ENCODE measurements at regions not wholly inside any gene's neighbourhood (a gene's known extent, or its start where the extent isn't known, plus 50 kb on each side); places are given as distances from the start of the nearest gene placed in this dataset.

DNA sequence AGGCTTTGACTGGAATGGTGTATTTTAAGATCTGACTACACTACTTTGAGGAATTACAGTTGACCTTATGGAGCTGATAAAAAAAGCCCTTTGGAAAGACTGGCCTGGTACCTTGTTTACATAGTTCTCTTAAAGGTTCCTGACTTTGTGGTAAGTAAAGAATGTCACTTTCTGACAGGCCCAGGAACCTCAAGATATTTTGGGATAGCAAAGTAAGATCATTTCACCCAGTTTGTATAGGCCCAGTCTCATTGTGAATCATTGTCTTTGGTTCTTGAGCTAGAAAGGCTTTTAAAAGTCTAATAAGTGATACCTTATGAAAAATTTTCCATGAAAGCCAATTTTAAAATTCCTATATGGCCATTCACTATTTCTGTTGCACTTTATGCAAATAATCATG is 316.3 kb upstream of the LRRTM4 start:
- H3K9me3 ChIP-seq (ENCODE audit: control insufficient read depth, insufficient read depth, low read depth, low read length): no peaks in the 10 kb centered on the region
- H3K27ac ChIP-seq (ENCODE audit: extremely low read depth, low read depth, low read length): no peak overlapping the region
- ChIA-PET POLR2A (no interaction called here), CTCF (no interaction called here)
- H3K36me3 ChIP-seq (ENCODE audit: control insufficient read depth in 2 of 2, insufficient read depth in 1 of 2, low read length in 2 of 2): no peaks in the 10 kb centered on the region
- no peaks in the 10 kb centered on the region for H3K4me1 ChIP-seq (ENCODE audit: control insufficient read depth, insufficient read depth, low read length)
- TF ChIP-seq ZNF146 (tag by site-specific recombination; IDR thresholded peaks at IDR 0.05) (no peak), ZNF473 (tag by site-specific recombination; IDR thresholded peaks at IDR 0.05) (no peak), ZBTB21 (tag by site-specific recombination; IDR thresholded peaks at IDR 0.05) (no peak), GLI4 (tag by site-specific recombination; IDR thresholded peaks at IDR 0.05) (no peak), SP7 (tag by site-specific recombination; IDR thresholded peaks at IDR 0.05) (no peak), ZNF623 (tag by site-specific recombination; IDR thresholded peaks at IDR 0.05) (no peak), BCL11B (tag by site-specific recombination; IDR thresholded peaks at IDR 0.05; ENCODE audit: low read depth) (no peak), YY1 (tag by site-specific recombination; IDR thresholded peaks at IDR 0.05) (no peak), ZNF404 (tag by site-specific recombination; IDR thresholded peaks at IDR 0.05) (no peak), ZNF266 (tag by site-specific recombination; IDR thresholded peaks at IDR 0.05; ENCODE audit: low read depth) (no peak), ZNF10 (tag by site-specific recombination; IDR thresholded peaks at IDR 0.05) (no peak), ZNF202 (tag by site-specific recombination; IDR thresholded peaks at IDR 0.05; ENCODE audit: borderline replicate concordance) (no peak), ZNF837 (tag by site-specific recombination; IDR thresholded peaks at IDR 0.05) (no peak), ZNF214 (tag by site-specific recombination; IDR thresholded peaks at IDR 0.05; ENCODE audit: borderline replicate concordance) (no peak), ZNF785 (tag by site-specific recombination; IDR thresholded peaks at IDR 0.05) (no peak), ZBTB17 (tag by site-specific recombination; IDR thresholded peaks at IDR 0.05) (no peak)
- TF ChIP-seq, protein P1, sequence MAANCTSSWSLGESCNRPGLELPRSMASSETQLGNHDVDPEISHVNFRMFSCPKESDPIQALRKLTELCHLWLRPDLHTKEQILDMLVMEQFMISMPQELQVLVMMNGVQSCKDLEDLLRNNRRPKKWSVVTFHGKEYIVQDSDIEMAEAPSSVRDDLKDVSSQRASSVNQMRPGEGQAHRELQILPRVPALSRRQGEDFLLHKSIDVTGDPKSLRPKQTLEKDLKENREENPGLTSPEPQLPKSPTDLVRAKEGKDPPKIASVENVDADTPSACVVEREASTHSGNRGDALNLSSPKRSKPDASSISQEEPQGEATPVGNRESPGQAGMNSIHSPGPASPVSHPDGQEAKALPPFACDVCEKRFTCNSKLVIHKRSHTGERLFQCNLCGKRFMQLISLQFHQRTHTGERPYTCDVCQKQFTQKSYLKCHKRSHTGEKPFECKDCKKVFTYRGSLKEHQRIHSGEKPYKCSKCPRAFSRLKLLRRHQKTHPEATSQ (tag by site-specific recombination; IDR thresholded peaks at IDR 0.05): no peak
- TF ChIP-seq, protein P2, sequence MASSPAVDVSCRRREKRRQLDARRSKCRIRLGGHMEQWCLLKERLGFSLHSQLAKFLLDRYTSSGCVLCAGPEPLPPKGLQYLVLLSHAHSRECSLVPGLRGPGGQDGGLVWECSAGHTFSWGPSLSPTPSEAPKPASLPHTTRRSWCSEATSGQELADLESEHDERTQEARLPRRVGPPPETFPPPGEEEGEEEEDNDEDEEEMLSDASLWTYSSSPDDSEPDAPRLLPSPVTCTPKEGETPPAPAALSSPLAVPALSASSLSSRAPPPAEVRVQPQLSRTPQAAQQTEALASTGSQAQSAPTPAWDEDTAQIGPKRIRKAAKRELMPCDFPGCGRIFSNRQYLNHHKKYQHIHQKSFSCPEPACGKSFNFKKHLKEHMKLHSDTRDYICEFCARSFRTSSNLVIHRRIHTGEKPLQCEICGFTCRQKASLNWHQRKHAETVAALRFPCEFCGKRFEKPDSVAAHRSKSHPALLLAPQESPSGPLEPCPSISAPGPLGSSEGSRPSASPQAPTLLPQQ (tag by site-specific recombination; IDR thresholded peaks at IDR 0.05): no peak
- TF ChIP-seq, protein P3, sequence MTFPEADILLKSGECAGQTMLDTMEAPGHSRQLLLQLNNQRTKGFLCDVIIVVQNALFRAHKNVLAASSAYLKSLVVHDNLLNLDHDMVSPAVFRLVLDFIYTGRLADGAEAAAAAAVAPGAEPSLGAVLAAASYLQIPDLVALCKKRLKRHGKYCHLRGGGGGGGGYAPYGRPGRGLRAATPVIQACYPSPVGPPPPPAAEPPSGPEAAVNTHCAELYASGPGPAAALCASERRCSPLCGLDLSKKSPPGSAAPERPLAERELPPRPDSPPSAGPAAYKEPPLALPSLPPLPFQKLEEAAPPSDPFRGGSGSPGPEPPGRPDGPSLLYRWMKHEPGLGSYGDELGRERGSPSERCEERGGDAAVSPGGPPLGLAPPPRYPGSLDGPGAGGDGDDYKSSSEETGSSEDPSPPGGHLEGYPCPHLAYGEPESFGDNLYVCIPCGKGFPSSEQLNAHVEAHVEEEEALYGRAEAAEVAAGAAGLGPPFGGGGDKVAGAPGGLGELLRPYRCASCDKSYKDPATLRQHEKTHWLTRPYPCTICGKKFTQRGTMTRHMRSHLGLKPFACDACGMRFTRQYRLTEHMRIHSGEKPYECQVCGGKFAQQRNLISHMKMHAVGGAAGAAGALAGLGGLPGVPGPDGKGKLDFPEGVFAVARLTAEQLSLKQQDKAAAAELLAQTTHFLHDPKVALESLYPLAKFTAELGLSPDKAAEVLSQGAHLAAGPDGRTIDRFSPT (tag by site-specific recombination; IDR thresholded peaks at IDR 0.05): no peak
- TF ChIP-seq, protein P4, sequence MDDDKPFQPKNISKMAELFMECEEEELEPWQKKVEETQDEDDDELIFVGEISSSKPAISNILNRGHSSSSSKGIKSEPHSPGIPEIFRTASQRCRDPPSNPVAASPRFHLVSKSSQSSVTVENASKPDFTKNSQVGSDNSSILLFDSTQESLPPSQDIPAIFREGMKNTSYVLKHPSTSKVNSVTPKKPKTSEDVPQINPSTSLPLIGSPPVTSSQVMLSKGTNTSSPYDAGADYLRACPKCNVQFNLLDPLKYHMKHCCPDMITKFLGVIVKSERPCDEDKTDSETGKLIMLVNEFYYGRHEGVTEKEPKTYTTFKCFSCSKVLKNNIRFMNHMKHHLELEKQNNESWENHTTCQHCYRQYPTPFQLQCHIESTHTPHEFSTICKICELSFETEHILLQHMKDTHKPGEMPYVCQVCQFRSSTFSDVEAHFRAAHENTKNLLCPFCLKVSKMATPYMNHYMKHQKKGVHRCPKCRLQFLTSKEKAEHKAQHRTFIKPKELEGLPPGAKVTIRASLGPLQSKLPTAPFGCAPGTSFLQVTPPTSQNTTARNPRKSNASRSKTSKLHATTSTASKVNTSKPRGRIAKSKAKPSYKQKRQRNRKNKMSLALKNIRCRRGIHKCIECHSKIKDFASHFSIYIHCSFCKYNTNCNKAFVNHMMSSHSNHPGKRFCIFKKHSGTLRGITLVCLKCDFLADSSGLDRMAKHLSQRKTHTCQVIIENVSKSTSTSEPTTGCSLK (tag by site-specific recombination; IDR thresholded peaks at IDR 0.05): no peak
- no peak overlapping the region for H3K4me3 ChIP-seq (ENCODE audit: low read depth, low read length)

DNA sequence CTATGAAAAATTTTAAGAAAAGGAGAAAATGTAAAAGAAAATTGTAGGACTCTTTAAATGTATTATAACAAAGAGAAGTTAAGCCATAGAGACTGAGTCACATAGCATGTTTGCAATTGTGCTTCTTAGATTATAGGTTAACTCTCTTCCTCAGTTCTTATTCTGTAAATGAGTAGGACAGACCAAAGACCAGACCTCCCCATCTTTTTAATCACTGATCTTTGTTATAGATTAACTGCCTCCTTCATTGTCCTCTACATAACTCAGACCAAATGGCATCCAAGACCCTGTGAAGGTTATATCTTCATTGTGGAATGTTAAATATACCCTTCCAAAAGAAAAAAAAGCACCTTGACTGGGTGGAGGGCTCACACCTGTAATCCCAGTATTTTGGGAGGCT is 316.9 kb upstream of the LRRTM4 start:
- H3K36me3 ChIP-seq (ENCODE audit: control insufficient read depth in 2 of 2, insufficient read depth in 1 of 2, low read length in 2 of 2): no peaks in the 10 kb centered on the region
- H3K4me3 ChIP-seq (ENCODE audit: low read depth, low read length): no peak overlapping the region
- H3K27ac ChIP-seq (ENCODE audit: extremely low read depth, low read depth, low read length): no peak overlapping the region
- POLR2A ChIA-PET: no interaction called here
- no peaks in the 10 kb centered on the region for H3K9me3 ChIP-seq (ENCODE audit: control insufficient read depth, insufficient read depth, low read depth, low read length)
- CTCF ChIA-PET: no interaction called here
- no peaks in the 10 kb centered on the region for H3K4me1 ChIP-seq (ENCODE audit: control insufficient read depth, insufficient read depth, low read length)
- TF ChIP-seq ZBTB48 (tag by site-specific recombination; IDR thresholded peaks at IDR 0.05) (no peak), BCL11B (tag by site-specific recombination; IDR thresholded peaks at IDR 0.05; ENCODE audit: low read depth) (no peak), TCF7L2 (IDR thresholded peaks at IDR 0.05; ENCODE audit: borderline replicate concordance, low read depth, low read length) (no peak), SP7 (tag by site-specific recombination; IDR thresholded peaks at IDR 0.05) (no peak), ZBTB1 (tag by site-specific recombination; IDR thresholded peaks at IDR 0.05) (no peak), HOXD13 (CRISPR knock-in tag; IDR thresholded peaks at IDR 0.05; ENCODE audit: borderline replicate concordance) (no peak), ZBTB21 (tag by site-specific recombination; IDR thresholded peaks at IDR 0.05) (no peak)
- TF ChIP-seq, protein P5, sequence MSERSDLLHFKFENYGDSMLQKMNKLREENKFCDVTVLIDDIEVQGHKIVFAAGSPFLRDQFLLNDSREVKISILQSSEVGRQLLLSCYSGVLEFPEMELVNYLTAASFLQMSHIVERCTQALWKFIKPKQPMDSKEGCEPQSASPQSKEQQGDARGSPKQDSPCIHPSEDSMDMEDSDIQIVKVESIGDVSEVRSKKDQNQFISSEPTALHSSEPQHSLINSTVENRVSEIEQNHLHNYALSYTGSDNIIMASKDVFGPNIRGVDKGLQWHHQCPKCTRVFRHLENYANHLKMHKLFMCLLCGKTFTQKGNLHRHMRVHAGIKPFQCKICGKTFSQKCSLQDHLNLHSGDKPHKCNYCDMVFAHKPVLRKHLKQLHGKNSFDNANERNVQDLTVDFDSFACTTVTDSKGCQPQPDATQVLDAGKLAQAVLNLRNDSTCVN (tag by site-specific recombination; optimal IDR thresholded peaks at IDR 0.05): no peak
- TF ChIP-seq, protein P6, sequence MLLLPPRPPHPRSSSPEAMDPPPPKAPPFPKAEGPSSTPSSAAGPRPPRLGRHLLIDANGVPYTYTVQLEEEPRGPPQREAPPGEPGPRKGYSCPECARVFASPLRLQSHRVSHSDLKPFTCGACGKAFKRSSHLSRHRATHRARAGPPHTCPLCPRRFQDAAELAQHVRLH (tag by site-specific recombination; IDR thresholded peaks at IDR 0.05): no peak

Measured in HEK293 (cell line).